GM12864 (cell line): ENCODE measurements at regions not wholly inside any gene's neighbourhood (a gene's known extent, or its start where the extent isn't known, plus 50 kb on each side); places are given as distances from the start of the nearest gene placed in this dataset.

Experiments used
- DNase-seq: peaks from one replicate; pipeline ENCODE4 v3.0.0-alpha.2; 2011; ENCODE audit warnings: low read depth
- H3K4me3 ChIP-seq: 2 replicates; pipeline ENCODE4 v1.5.1; 2011; ENCODE audit warnings: mild to moderate bottlenecking, low read depth, low read length, control low read depth
- TF ChIP-seq, protein P1 (sequence below): IDR thresholded peaks from 2 replicates; pipeline ENCODE4 v1.5.1; 2011; ENCODE audit warnings: low read depth, mild to moderate bottlenecking, moderate library complexity, low read length, control low read depth, inconsistent platforms; ENCODE audit errors: missing control alignments

- DNase-seq, result no peak
- TF ChIP-seq, protein P1, sequence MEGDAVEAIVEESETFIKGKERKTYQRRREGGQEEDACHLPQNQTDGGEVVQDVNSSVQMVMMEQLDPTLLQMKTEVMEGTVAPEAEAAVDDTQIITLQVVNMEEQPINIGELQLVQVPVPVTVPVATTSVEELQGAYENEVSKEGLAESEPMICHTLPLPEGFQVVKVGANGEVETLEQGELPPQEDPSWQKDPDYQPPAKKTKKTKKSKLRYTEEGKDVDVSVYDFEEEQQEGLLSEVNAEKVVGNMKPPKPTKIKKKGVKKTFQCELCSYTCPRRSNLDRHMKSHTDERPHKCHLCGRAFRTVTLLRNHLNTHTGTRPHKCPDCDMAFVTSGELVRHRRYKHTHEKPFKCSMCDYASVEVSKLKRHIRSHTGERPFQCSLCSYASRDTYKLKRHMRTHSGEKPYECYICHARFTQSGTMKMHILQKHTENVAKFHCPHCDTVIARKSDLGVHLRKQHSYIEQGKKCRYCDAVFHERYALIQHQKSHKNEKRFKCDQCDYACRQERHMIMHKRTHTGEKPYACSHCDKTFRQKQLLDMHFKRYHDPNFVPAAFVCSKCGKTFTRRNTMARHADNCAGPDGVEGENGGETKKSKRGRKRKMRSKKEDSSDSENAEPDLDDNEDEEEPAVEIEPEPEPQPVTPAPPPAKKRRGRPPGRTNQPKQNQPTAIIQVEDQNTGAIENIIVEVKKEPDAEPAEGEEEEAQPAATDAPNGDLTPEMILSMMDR, result no peak
- no peak overlapping the region for H3K4me3 ChIP-seq
Measured at GRCh38 chr10:117790179-117790578, 247.6 kb downstream of the EMX2 start.

GRCh38 chr10:117790621-117791020, 248.1 kb downstream of the EMX2 start:
- no peak for DNase-seq

GRCh38 chr10:117792214-117792613, 249.7 kb downstream of the EMX2 start:
- H3K4me3 ChIP-seq, result no peak overlapping the region
- TF ChIP-seq, protein P1, result no peak
- DNase-seq, result no peak

More at GRCh38 chr10:117790621-117791020, 248.1 kb downstream of the EMX2 start:
- TF ChIP-seq, protein P1, result no peak
- H3K4me3 ChIP-seq, result no peak overlapping the region

DNA sequence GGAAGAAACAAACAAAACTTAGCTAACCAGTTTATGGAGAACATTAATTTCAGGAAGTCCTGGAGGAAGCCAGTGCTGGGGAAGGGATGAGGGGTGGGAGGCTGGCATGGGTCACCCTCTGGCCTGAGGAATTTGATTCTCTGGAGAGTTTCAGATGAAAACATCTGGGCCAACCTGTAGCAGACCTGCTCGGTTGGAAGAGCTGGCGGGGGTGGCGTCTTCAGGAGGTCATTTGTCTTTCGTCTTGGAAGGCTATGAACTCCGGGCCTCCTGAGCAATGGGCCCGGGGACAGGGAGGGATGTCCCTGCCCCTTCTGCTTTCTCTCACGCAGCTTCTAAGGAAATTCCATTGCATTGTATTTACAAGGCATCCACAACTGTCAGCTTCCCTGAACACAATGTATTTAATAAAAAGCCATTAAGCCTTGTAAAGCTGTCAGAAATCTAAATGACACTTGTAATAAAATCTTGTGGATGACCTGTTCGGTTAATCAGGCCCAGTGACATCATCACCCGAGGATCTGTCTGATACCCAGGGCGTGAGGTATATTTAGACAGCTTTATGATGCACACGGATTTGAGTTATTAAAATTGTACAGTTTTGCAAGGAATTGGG, 250.5 kb downstream of the RAB11FIP2 start:
- H3K4me3 ChIP-seq, result no peak overlapping the region
- TF ChIP-seq, protein P1, result no peak
- DNase-seq, result no peak

DNA sequence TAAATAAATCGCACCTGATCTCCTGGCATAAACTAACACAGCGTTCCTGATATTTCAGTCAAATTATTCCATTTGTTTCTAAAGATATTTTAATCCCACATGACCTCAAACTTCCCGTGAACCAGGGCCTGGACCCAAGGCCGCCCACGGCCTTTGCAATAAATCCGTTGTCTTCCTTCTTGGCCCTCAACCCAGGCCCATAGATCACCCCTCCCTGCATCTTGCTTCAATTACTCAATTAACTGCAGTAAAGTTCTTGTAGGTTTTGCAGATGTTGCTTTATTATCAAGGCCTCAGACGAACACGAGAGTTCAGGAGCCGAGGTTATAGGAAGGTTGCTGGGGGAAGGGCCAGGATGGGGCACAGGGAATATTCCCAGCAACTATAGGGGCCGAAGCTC, 249.4 kb downstream of the RAB11FIP2 start:
- no peak for DNase-seq
- no peak overlapping the region for H3K4me3 ChIP-seq
- TF ChIP-seq, protein P1, result no peak

DNA sequence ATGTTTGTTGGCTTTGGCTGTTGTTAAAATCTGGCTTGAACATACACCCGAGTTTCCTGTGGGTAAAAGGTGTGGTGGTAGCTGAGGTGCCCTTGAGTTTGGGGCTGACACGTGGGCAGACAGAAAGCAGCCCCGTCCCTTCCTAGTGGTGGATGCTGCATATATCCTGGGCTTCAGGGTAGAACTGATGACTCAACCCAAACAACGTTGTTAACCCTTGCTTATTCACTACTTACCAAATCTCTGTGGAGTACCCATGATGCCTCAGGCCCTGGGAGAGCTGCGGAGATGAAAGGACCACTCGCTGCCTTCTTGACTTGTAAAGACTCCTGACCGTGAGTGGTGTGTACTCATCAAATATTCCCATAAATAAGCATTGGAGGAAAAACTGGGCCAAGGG, 245.1 kb downstream of the RAB11FIP2 start:
- TF ChIP-seq, protein P1, result no peak
- H3K4me3 ChIP-seq, result no peak overlapping the region
- DNase-seq, result no peak

- DNase-seq, result no peak
- no peak overlapping the region for H3K4me3 ChIP-seq
- TF ChIP-seq, protein P1, result no peak
Measured at GRCh38 chr10:117804470-117805011, 242.2 kb downstream of the RAB11FIP2 start.
